Gastroesophageal sphincter (tissue), 3 donors: ENCODE measurements at regions not wholly inside any gene's neighbourhood (a gene's known extent, or its start where the extent isn't known, plus 50 kb on each side); places are given as distances from the start of the nearest gene placed in this dataset.

ENCODE experiments used
- CTCF ChIP-seq, 4 experiments: fragments of 200-600 bp in 2 of 4; fragments of 450-650 bp in 2 of 4; sonication (generic) in 1 of 4; IDR thresholded peaks; one replicate each; pipeline ENCODE4 v1.5.1; 2017 to 2019; ENCODE audit warnings: antibody characterized with exemption in 4 of 4, mild to moderate bottlenecking in 2 of 4, moderate library complexity in 2 of 4
- EP300 ChIP-seq: sonication (generic); formaldehyde crosslinking; IDR thresholded peaks from one replicate; pipeline ENCODE4 v1.6.1; 2017; ENCODE audit warnings: antibody characterized with exemption, mild to moderate bottlenecking
- POLR2AphosphoS5 ChIP-seq: sonication (generic); formaldehyde crosslinking; IDR thresholded peaks from one replicate; pipeline ENCODE4 v1.6.1; 2017; ENCODE audit warnings: antibody characterized with exemption

- TF ChIP-seq CTCF (IDR thresholded peaks at IDR 0.05) (no peak), POLR2AphosphoS5 (no peak), EP300 (no peak)
These were observed 225.0 kb upstream of the DDHD1 start for GRCh38 chr14:53378142-53378541.
